ENCODE measurements at regions not wholly inside any gene's neighbourhood (a gene's known extent, or its start where the extent isn't known, plus 50 kb on each side); places are given as distances from the start of the nearest gene placed in this dataset.

- Histone ChIP-seq H3K27me3 (ENCODE audit: control insufficient read depth, insufficient read depth, low read length) (no peaks in the 10 kb centered on the region), H3K27ac (ENCODE audit: low read depth, low read length) (no peak overlapping the region), H3K4me3 (ENCODE audit: low read depth, low read length) (no peak overlapping the region), H3K36me3 (ENCODE audit: control insufficient read depth, insufficient read depth, low read length) (no peaks in the 10 kb centered on the region), H3K4me1 (ENCODE audit: control insufficient read depth, insufficient read depth, low read length) (no peaks in the 10 kb centered on the region), H3K9ac (ENCODE audit: low read depth, low read length) (no peak overlapping the region), H3K9me3 (ENCODE audit: control insufficient read depth, insufficient read depth, low read length) (no peaks in the 10 kb centered on the region; the same call in 1 of the 2 replicates)
Measured at GRCh38 chr15:95425859-95426258, 904.6 kb upstream of the NR2F2 start.

- Histone ChIP-seq H3K27ac (ENCODE audit: low read depth, low read length) (no peak overlapping the region), H3K9me3 (ENCODE audit: control insufficient read depth, insufficient read depth, low read length) (no peaks in the 10 kb centered on the region; the same call in 1 of the 2 replicates), H3K36me3 (ENCODE audit: control insufficient read depth, insufficient read depth, low read length) (no peaks in the 10 kb centered on the region), H3K4me3 (ENCODE audit: low read depth, low read length) (no peak overlapping the region), H3K27me3 (ENCODE audit: control insufficient read depth, insufficient read depth, low read length) (no peaks in the 10 kb centered on the region), H3K4me1 (ENCODE audit: control insufficient read depth, insufficient read depth, low read length) (no peaks in the 10 kb centered on the region), H3K9ac (ENCODE audit: low read depth, low read length) (no peak overlapping the region)
Measured at GRCh38 chr15:95429345-95429744, 901.2 kb upstream of the NR2F2 start.

- H3K27me3 ChIP-seq (ENCODE audit: control insufficient read depth, insufficient read depth, low read length), result no peaks in the 10 kb centered on the region
Measured at GRCh38 chr15:95431518-95431917, 899.0 kb upstream of the NR2F2 start.

GRCh38 chr15:95432878-95433405, 897.6 kb upstream of the NR2F2 start:
- H3K9ac ChIP-seq (ENCODE audit: low read depth, low read length), result no peak overlapping the region
- no peaks in the 10 kb centered on the region for H3K9me3 ChIP-seq (ENCODE audit: control insufficient read depth, insufficient read depth, low read length)
- H3K27me3 ChIP-seq (ENCODE audit: control insufficient read depth, insufficient read depth, low read length), result no peaks in the 10 kb centered on the region
- no peaks in the 10 kb centered on the region for H3K36me3 ChIP-seq (ENCODE audit: control insufficient read depth, insufficient read depth, low read length)
- H3K4me3 ChIP-seq (ENCODE audit: low read depth, low read length), result no peak overlapping the region
- H3K27ac ChIP-seq (ENCODE audit: low read depth, low read length), result no peak overlapping the region
- H3K4me1 ChIP-seq (ENCODE audit: control insufficient read depth, insufficient read depth, low read length), result no peaks in the 10 kb centered on the region

More at GRCh38 chr15:95431518-95431917, 899.0 kb upstream of the NR2F2 start:
- Histone ChIP-seq H3K9ac (ENCODE audit: low read depth, low read length) (no peak overlapping the region), H3K4me1 (ENCODE audit: control insufficient read depth, insufficient read depth, low read length) (no peaks in the 10 kb centered on the region), H3K27ac (ENCODE audit: low read depth, low read length) (no peak overlapping the region), H3K36me3 (ENCODE audit: control insufficient read depth, insufficient read depth, low read length) (no peaks in the 10 kb centered on the region), H3K4me3 (ENCODE audit: low read depth, low read length) (no peak overlapping the region), H3K9me3 (ENCODE audit: control insufficient read depth, insufficient read depth, low read length) (no peaks in the 10 kb centered on the region)

- Histone ChIP-seq H3K4me1 (ENCODE audit: control insufficient read depth, insufficient read depth, low read length) (no peaks in the 10 kb centered on the region), H3K27me3 (ENCODE audit: control insufficient read depth, insufficient read depth, low read length) (no peaks in the 10 kb centered on the region), H3K36me3 (ENCODE audit: control insufficient read depth, insufficient read depth, low read length) (no peaks in the 10 kb centered on the region), H3K4me3 (ENCODE audit: low read depth, low read length) (no peak overlapping the region), H3K27ac (ENCODE audit: low read depth, low read length) (no peak overlapping the region), H3K9me3 (ENCODE audit: control insufficient read depth, insufficient read depth, low read length) (no peaks in the 10 kb centered on the region), H3K9ac (ENCODE audit: low read depth, low read length) (no peak overlapping the region)
Measured at GRCh38 chr15:95439922-95440376, 890.6 kb upstream of the NR2F2 start.

GRCh38 chr15:95440712-95441111, 889.8 kb upstream of the NR2F2 start:
- Histone ChIP-seq H3K27ac (ENCODE audit: low read depth, low read length) (no peak overlapping the region), H3K9me3 (ENCODE audit: control insufficient read depth, insufficient read depth, low read length) (no peaks in the 10 kb centered on the region), H3K9ac (ENCODE audit: low read depth, low read length) (no peak overlapping the region), H3K4me1 (ENCODE audit: control insufficient read depth, insufficient read depth, low read length) (no peaks in the 10 kb centered on the region), H3K36me3 (ENCODE audit: control insufficient read depth, insufficient read depth, low read length) (no peaks in the 10 kb centered on the region), H3K27me3 (ENCODE audit: control insufficient read depth, insufficient read depth, low read length) (no peaks in the 10 kb centered on the region), H3K4me3 (ENCODE audit: low read depth, low read length) (no peak overlapping the region)

GRCh38 chr15:95442107-95442719, 888.3 kb upstream of the NR2F2 start:
- Histone ChIP-seq H3K27me3 (ENCODE audit: control insufficient read depth, insufficient read depth, low read length) (no peaks in the 10 kb centered on the region), H3K4me3 (ENCODE audit: low read depth, low read length) (no peak overlapping the region), H3K36me3 (ENCODE audit: control insufficient read depth, insufficient read depth, low read length) (no peaks in the 10 kb centered on the region), H3K9me3 (ENCODE audit: control insufficient read depth, insufficient read depth, low read length) (no peaks in the 10 kb centered on the region), H3K27ac (ENCODE audit: low read depth, low read length) (no peak overlapping the region), H3K4me1 (ENCODE audit: control insufficient read depth, insufficient read depth, low read length) (no peaks in the 10 kb centered on the region), H3K9ac (ENCODE audit: low read depth, low read length) (no peak overlapping the region)

GRCh38 chr15:95444860-95445259, 885.6 kb upstream of the NR2F2 start:
- Histone ChIP-seq H3K4me1 (ENCODE audit: control insufficient read depth, insufficient read depth, low read length) (no peaks in the 10 kb centered on the region), H3K27ac (ENCODE audit: low read depth, low read length) (no peak overlapping the region), H3K4me3 (ENCODE audit: low read depth, low read length) (no peak overlapping the region), H3K27me3 (ENCODE audit: control insufficient read depth, insufficient read depth, low read length) (no peaks in the 10 kb centered on the region), H3K9me3 (ENCODE audit: control insufficient read depth, insufficient read depth, low read length) (no peaks in the 10 kb centered on the region), H3K9ac (ENCODE audit: low read depth, low read length) (no peak overlapping the region), H3K36me3 (ENCODE audit: control insufficient read depth, insufficient read depth, low read length) (no peaks in the 10 kb centered on the region)

- Histone ChIP-seq H3K27me3 (ENCODE audit: control insufficient read depth, insufficient read depth, low read length) (no peaks in the 10 kb centered on the region), H3K9ac (ENCODE audit: low read depth, low read length) (no peak overlapping the region), H3K4me3 (ENCODE audit: low read depth, low read length) (no peak overlapping the region), H3K27ac (ENCODE audit: low read depth, low read length) (no peak overlapping the region), H3K36me3 (ENCODE audit: control insufficient read depth, insufficient read depth, low read length) (no peaks in the 10 kb centered on the region), H3K4me1 (ENCODE audit: control insufficient read depth, insufficient read depth, low read length) (no peaks in the 10 kb centered on the region), H3K9me3 (ENCODE audit: control insufficient read depth, insufficient read depth, low read length) (no peaks in the 10 kb centered on the region)
Measured at GRCh38 chr15:95446854-95447253, 883.6 kb upstream of the NR2F2 start.

- no peaks in the 10 kb centered on the region for H3K27me3 ChIP-seq (ENCODE audit: control insufficient read depth, insufficient read depth, low read length)
- no peak overlapping the region for H3K27ac ChIP-seq (ENCODE audit: low read depth, low read length)
- no peaks in the 10 kb centered on the region for H3K4me1 ChIP-seq (ENCODE audit: control insufficient read depth, insufficient read depth, low read length)
- H3K36me3 ChIP-seq (ENCODE audit: control insufficient read depth, insufficient read depth, low read length), result no peaks in the 10 kb centered on the region
- no peaks in the 10 kb centered on the region for H3K9me3 ChIP-seq (ENCODE audit: control insufficient read depth, insufficient read depth, low read length)
- H3K9ac ChIP-seq (ENCODE audit: low read depth, low read length), result no peak overlapping the region
- no peak overlapping the region for H3K4me3 ChIP-seq (ENCODE audit: low read depth, low read length)
Measured at GRCh38 chr15:95447486-95447885, 883.0 kb upstream of the NR2F2 start.

GRCh38 chr15:95448531-95449229, 881.8 kb upstream of the NR2F2 start:
- no peaks in the 10 kb centered on the region for H3K36me3 ChIP-seq (ENCODE audit: control insufficient read depth, insufficient read depth, low read length)
- no peaks in the 10 kb centered on the region for H3K9me3 ChIP-seq (ENCODE audit: control insufficient read depth, insufficient read depth, low read length)
- no peak overlapping the region for H3K27ac ChIP-seq (ENCODE audit: low read depth, low read length)
- no peak overlapping the region for H3K4me3 ChIP-seq (ENCODE audit: low read depth, low read length)
- no peak overlapping the region for H3K9ac ChIP-seq (ENCODE audit: low read depth, low read length)
- H3K4me1 ChIP-seq (ENCODE audit: control insufficient read depth, insufficient read depth, low read length), result no peaks in the 10 kb centered on the region
- no peaks in the 10 kb centered on the region for H3K27me3 ChIP-seq (ENCODE audit: control insufficient read depth, insufficient read depth, low read length)
